Duodenal mucosa (tissue), 2 donors: ENCODE measurements at regions not wholly inside any gene's neighbourhood (a gene's known extent, or its start where the extent isn't known, plus 50 kb on each side); places are given as distances from the start of the nearest gene placed in this dataset.

Experiments used
- H3K27ac ChIP-seq: one replicate; pipeline ENCODE4 v1.7.0; 2013; ENCODE audit warnings: low read depth, low read length
- H3K27me3 ChIP-seq, 2 donors: one replicate each; pipeline ENCODE4 v1.7.0; 2013; ENCODE audit warnings: low read length in 2 of 2, control low read depth in 1 of 2; ENCODE audit not compliant: insufficient read depth in 2 of 2, control insufficient read depth in 1 of 2
- H3K36me3 ChIP-seq, 2 donors: one replicate each; pipeline ENCODE4 v1.7.0; 2013; ENCODE audit warnings: low read length in 2 of 2, control low read depth in 1 of 2; ENCODE audit not compliant: insufficient read depth in 2 of 2, control insufficient read depth in 1 of 2
- H3K4me1 ChIP-seq, 2 donors: one replicate each; pipeline ENCODE4 v1.7.0; 2013; ENCODE audit warnings: low read length in 2 of 2, control low read depth in 1 of 2; ENCODE audit not compliant: insufficient read depth in 2 of 2, control insufficient read depth in 1 of 2
- H3K4me3 ChIP-seq, 2 donors: one replicate each; pipeline ENCODE4 v1.7.0; 2013; ENCODE audit warnings: low read length in 2 of 2, low read depth in 1 of 2
- H3K9ac ChIP-seq, 2 donors: one replicate each; pipeline ENCODE4 v1.7.0; 2013; ENCODE audit warnings: low read length in 2 of 2, low read depth in 1 of 2
- H3K9me3 ChIP-seq, 2 donors: one replicate each; pipeline ENCODE4 v1.7.0; 2013; ENCODE audit warnings: low read length in 2 of 2, control low read depth in 1 of 2; ENCODE audit not compliant: control insufficient read depth in 1 of 2

- no peak overlapping the region for H3K27ac ChIP-seq
- no peaks in the 10 kb centered on the region for H3K4me1 ChIP-seq
- no peaks in the 10 kb centered on the region for H3K36me3 ChIP-seq
- no peaks in the 10 kb centered on the region for H3K27me3 ChIP-seq
- no peak overlapping the region for H3K9ac ChIP-seq
- H3K4me3 ChIP-seq = no peak overlapping the region
- H3K9me3 ChIP-seq = peaks cover 0 to 1% of the 10 kb centered on the region in 2 donors
These were observed 136.2 kb upstream of the PFN2 start for GRCh38 chr3:150106740-150107428.

GRCh38 chr3:150105886-150106612, 135.4 kb upstream of the PFN2 start:
- Histone ChIP-seq H3K36me3 (no peaks in the 10 kb centered on the region), H3K4me3 (no peak overlapping the region), H3K27me3 (no peaks in the 10 kb centered on the region), H3K4me1 (no peaks in the 10 kb centered on the region), H3K27ac (no peak overlapping the region), H3K9ac (no peak overlapping the region), H3K9me3 (peaks cover 0 to 3% of the 10 kb centered on the region in 2 donors)

GRCh38 chr3:150105025-150105424, 134.3 kb upstream of the PFN2 start:
- Histone ChIP-seq H3K27ac (no peak overlapping the region), H3K9me3 (peaks cover 0 to 3% of the 10 kb centered on the region in 2 donors), H3K9ac (no peak overlapping the region), H3K4me1 (no peaks in the 10 kb centered on the region), H3K4me3 (no peak overlapping the region), H3K36me3 (no peaks in the 10 kb centered on the region), H3K27me3 (no peaks in the 10 kb centered on the region)

GRCh38 chr3:150104564-150104963, 133.9 kb upstream of the PFN2 start:
- no peaks in the 10 kb centered on the region for H3K27me3 ChIP-seq
- no peaks in the 10 kb centered on the region for H3K4me1 ChIP-seq
- H3K27ac ChIP-seq = no peak overlapping the region
- H3K36me3 ChIP-seq = no peaks in the 10 kb centered on the region
- peaks cover 0 to 3% of the 10 kb centered on the region in 2 donors for H3K9me3 ChIP-seq
- H3K9ac ChIP-seq = no peak overlapping the region
- no peak overlapping the region for H3K4me3 ChIP-seq

GRCh38 chr3:150101016-150101415, 130.3 kb upstream of the PFN2 start:
- Histone ChIP-seq H3K9ac (no peak overlapping the region), H3K4me1 (no peaks in the 10 kb centered on the region), H3K36me3 (no peaks in the 10 kb centered on the region), H3K27ac (no peak overlapping the region), H3K9me3 (peaks cover 0 to 3% of the 10 kb centered on the region in 2 donors), H3K27me3 (no peaks in the 10 kb centered on the region), H3K4me3 (no peak overlapping the region)

- Histone ChIP-seq H3K4me3 (no peak overlapping the region), H3K9ac (no peak overlapping the region), H3K4me1 (no peaks in the 10 kb centered on the region), H3K9me3 (peaks cover 0 to 3% of the 10 kb centered on the region in 2 donors), H3K36me3 (no peaks in the 10 kb centered on the region), H3K27ac (no peak overlapping the region), H3K27me3 (no peaks in the 10 kb centered on the region)
These were observed 127.9 kb upstream of the PFN2 start for GRCh38 chr3:150098621-150099020.

GRCh38 chr3:150097588-150097890, 126.8 kb upstream of the PFN2 start:
- Histone ChIP-seq H3K4me3 (no peak overlapping the region), H3K27ac (no peak overlapping the region), H3K27me3 (no peaks in the 10 kb centered on the region), H3K9me3 (peaks cover 0 to 3% of the 10 kb centered on the region in 2 donors), H3K4me1 (no peaks in the 10 kb centered on the region), H3K36me3 (no peaks in the 10 kb centered on the region), H3K9ac (no peak overlapping the region)

- no peak overlapping the region for H3K27ac ChIP-seq
These were observed 126.2 kb upstream of the PFN2 start for GRCh38 chr3:150096700-150097587.

GRCh38 chr3:150094150-150094933, 123.6 kb upstream of the PFN2 start:
- Histone ChIP-seq H3K9ac (no peak overlapping the region), H3K27me3 (no peaks in the 10 kb centered on the region), H3K4me1 (no peaks in the 10 kb centered on the region), H3K27ac (no peak overlapping the region), H3K9me3 (no peaks in the 10 kb centered on the region), H3K4me3 (no peak overlapping the region), H3K36me3 (no peaks in the 10 kb centered on the region)

More at GRCh38 chr3:150096700-150097587, 126.2 kb upstream of the PFN2 start:
- Histone ChIP-seq H3K27me3 (no peaks in the 10 kb centered on the region), H3K4me3 (no peak overlapping the region), H3K4me1 (no peaks in the 10 kb centered on the region), H3K9ac (no peak overlapping the region), H3K36me3 (no peaks in the 10 kb centered on the region), H3K9me3 (peaks cover 0 to 2% of the 10 kb centered on the region in 2 donors)
